Endothelial cell of umbilical vein (primary cell): ENCODE measurements at regions not wholly inside any gene's neighbourhood (a gene's known extent, or its start where the extent isn't known, plus 50 kb on each side); places are given as distances from the start of the nearest gene placed in this dataset.

Source experiments
- BruUV-seq: library from RNA; stranded (reverse); fragments of 400-500 nt; replicated peaks from 2 replicates; lab custom pipeline; 2021; lab: Mats Ljungman, UMichigan
- CTCF ChIA-PET: fragments of 300-600, 350-600 bp; sonication (Branson Sonifier 250); formaldehyde crosslinking; loops from one replicate; lab custom pipeline; 2021; ENCODE audit warnings: antibody characterized with exemption, inconsistent platforms; lab: Charles Lee
- POLR2A ChIA-PET: fragments of 300-600, 350-600 bp; sonication (Branson Sonifier 250); formaldehyde crosslinking; loops from one replicate; lab custom pipeline; 2021; ENCODE audit warnings: antibody characterized with exemption, inconsistent platforms; lab: Charles Lee
- DNase-seq: peaks from one replicate; pipeline ENCODE4 v3.0.0-alpha.2; 2011; ENCODE audit warnings: low read depth, low spot score
- FAIRE-seq: peaks from 2 replicates; lab custom pipeline; 2011; peaks lifted over from hg19 to GRCh38; lab: Jason Lieb, UNC
- H2AFZ ChIP-seq: 2 replicates; pipeline ENCODE4 v1.6.0; 2012; ENCODE audit warnings: low read depth, low read length, control low read depth, inconsistent platforms
- H3K27ac ChIP-seq: 2 replicates; pipeline ENCODE4 v1.5.1; 2011; ENCODE audit warnings: low read depth, mild to moderate bottlenecking, control low read depth, low read length, moderate library complexity; ENCODE audit not compliant: insufficient read depth
- H3K27me3 ChIP-seq, 2 experiments: 2 replicates each; pipeline versions ENCODE4 v1.6.0 to v1.6.1; 2011; ENCODE audit warnings: low read length in 2 of 2, mixed read lengths in 1 of 2; ENCODE audit not compliant: control insufficient read depth in 2 of 2, insufficient read depth in 2 of 2
- H3K36me3 ChIP-seq, 2 experiments: 2 replicates in 1 of 2; 3 replicates in 1 of 2; pipeline ENCODE4 v1.5.1; 2011; ENCODE audit warnings: low read length in 2 of 2, mild to moderate bottlenecking in 1 of 2, moderate library complexity in 1 of 2; ENCODE audit not compliant: control insufficient read depth in 2 of 2, insufficient read depth in 2 of 2; ENCODE audit errors: extremely low read depth in 1 of 2
- H3K4me1 ChIP-seq: 3 replicates; pipeline ENCODE4 v1.5.1; 2011; ENCODE audit warnings: mild to moderate bottlenecking, low read length; ENCODE audit not compliant: control insufficient read depth, insufficient read depth; ENCODE audit errors: extremely low read depth
- H3K4me2 ChIP-seq: 2 replicates; pipeline ENCODE4 v1.6.1; 2011; ENCODE audit warnings: low read length, control low read depth, mixed read lengths; ENCODE audit not compliant: insufficient read depth
- H3K4me3 ChIP-seq, 3 experiments: fragments of 200-600 bp in 1 of 3; sonication (generic), shearing (Covaris generic) in 1 of 3; replicated peaks in 1 of 3; 2 replicates each; pipeline ENCODE4 v1.5.1; 2011 to 2016; ENCODE audit warnings: control low read depth in 3 of 3, low read length in 3 of 3, mild to moderate bottlenecking in 2 of 3, inconsistent platforms in 1 of 3, low read depth in 1 of 3, moderate library complexity in 1 of 3; ENCODE audit not compliant: insufficient read depth in 1 of 3
- H3K79me2 ChIP-seq: 2 replicates; pipeline ENCODE4 v1.6.0; 2012; ENCODE audit warnings: low read length, inconsistent platforms; ENCODE audit not compliant: control insufficient read depth, insufficient read depth
- H3K9ac ChIP-seq: replicated peaks from 2 replicates; pipeline ENCODE3; 2011; ENCODE audit warnings: low read length, control low read depth; ENCODE audit not compliant: insufficient read depth; ENCODE audit errors: extremely low read depth
- H3K9me1 ChIP-seq: replicated peaks from 3 replicates; pipeline ENCODE4 v1.6.0; 2011; ENCODE audit warnings: mild to moderate bottlenecking, low read length; ENCODE audit not compliant: control insufficient read depth, insufficient read depth; ENCODE audit errors: extremely low read depth
- H3K9me3 ChIP-seq: replicated peaks from 2 replicates; pipeline ENCODE4 v1.5.1; 2012; ENCODE audit warnings: low read length, inconsistent platforms; ENCODE audit not compliant: control insufficient read depth, insufficient read depth
- H4K20me1 ChIP-seq: replicated peaks from 2 replicates; pipeline ENCODE3; 2011; ENCODE audit warnings: mild to moderate bottlenecking, low read length; ENCODE audit not compliant: control insufficient read depth, insufficient read depth; ENCODE audit errors: extremely low read depth
- CTCF ChIP-seq, 2 donors: IDR thresholded peaks; 1 replicate in 1 of 2; 2 replicates in 1 of 2; pipeline ENCODE4 v1.5.1; 2011; ENCODE audit warnings: low read length in 2 of 2, mild to moderate bottlenecking in 2 of 2, moderate library complexity in 2 of 2, control low read depth in 1 of 2, inconsistent platforms in 1 of 2, low read depth in 1 of 2; ENCODE audit not compliant: insufficient read depth in 1 of 2; ENCODE audit errors: extremely low read depth in 1 of 2
- EZH2 ChIP-seq: IDR thresholded peaks from 2 replicates; pipeline ENCODE4 v1.6.1; 2012; ENCODE audit warnings: borderline replicate concordance, low read depth, mild to moderate bottlenecking, moderate library complexity, low read length, inconsistent platforms; ENCODE audit not compliant: severe bottlenecking
- FOS ChIP-seq: IDR thresholded peaks from 2 replicates; pipeline ENCODE4 v1.6.1; 2011; ENCODE audit warnings: mild to moderate bottlenecking, low read length, moderate library complexity, borderline replicate concordance; ENCODE audit not compliant: insufficient read depth
- GATA2 ChIP-seq: IDR thresholded peaks from 2 replicates; pipeline ENCODE4 v1.7.0; 2011; ENCODE audit warnings: low read depth, mild to moderate bottlenecking, moderate library complexity, mixed read lengths, low read length; ENCODE audit not compliant: insufficient read length, insufficient read depth
- JUN ChIP-seq: IDR thresholded peaks from 2 replicates; pipeline ENCODE4 v1.6.1; 2011; ENCODE audit warnings: borderline replicate concordance, low read depth; ENCODE audit not compliant: insufficient read length, insufficient read depth
- MAX ChIP-seq: IDR thresholded peaks from 2 replicates; pipeline ENCODE4 v1.6.1; 2011; ENCODE audit not compliant: insufficient read depth, insufficient read length
- MYC ChIP-seq: IDR thresholded peaks from one replicate; pipeline ENCODE4 v1.6.1; 2011; ENCODE audit warnings: mild to moderate bottlenecking, low read depth, low read length
- POLR2A ChIP-seq: IDR thresholded peaks from 2 replicates; pipeline ENCODE4 v1.6.1; 2012; ENCODE audit warnings: low read depth, mild to moderate bottlenecking, control low read depth, low read length
- POLR2AphosphoS5 ChIP-seq: IDR thresholded peaks from 2 replicates; pipeline ENCODE4 v1.6.1; 2012; ENCODE audit warnings: low read depth, mild to moderate bottlenecking, control low read depth, low read length, moderate library complexity; ENCODE audit not compliant: insufficient read depth
- dilution Hi-C: fragments of 300-500 bp; cut with MboI; formaldehyde crosslinking; loops from one replicate; pipeline ENCODE4 v1.15.0; 2019; ENCODE audit warnings: low sequenced_read_pairs; ENCODE audit not compliant: extremely low pct_ligation_motif_present
- intact Hi-C: fragments of 100-400 bp; cut with micrococcal nuclease; formaldehyde crosslinking; loops from one replicate; pipeline ENCODE4 v1.10.0; 2022

GRCh38 chr17:27974531-27975145 lies 67.8 kb upstream of the NLK start:
- no peaks in the 10 kb centered on the region for H3K9me3 ChIP-seq
- H3K36me3 ChIP-seq: no peaks in the 10 kb centered on the region
- ChIA-PET CTCF (interaction anchor here (1.2 to 1.6 kb wide), 4 partner anchors 56 to 170 kb away, joined by 3 to 7 read pairs (median 4); partner anchors contain the start of gene LYRM9), POLR2A (no interaction called here)
- no peaks in the 10 kb centered on the region for H3K27me3 ChIP-seq
- TF ChIP-seq CTCF (IDR thresholded peaks at IDR 0.05; ENCODE audit: extremely low read depth in 1 of 2, insufficient read depth in 1 of 2, low read depth in 1 of 2, low read length in 2 of 2) (no peak), JUN (no peak), EZH2 (no peak), POLR2AphosphoS5 (no peak), MAX (no peak), MYC (no peak), POLR2A (no peak), FOS (no peak), GATA2 (no peak)
- peaks cover 20% of the 10 kb centered on the region for H3K4me1 ChIP-seq
- dilution Hi-C loops: no loop called here
- no TSS peak for BruUV-seq
- DNase-seq: no peak
- H4K20me1 ChIP-seq: no peaks in the 10 kb centered on the region
- H3K4me2 ChIP-seq: no peak overlapping the region
- H3K9ac ChIP-seq: no peak overlapping the region
- no peak overlapping the region for H3K27ac ChIP-seq
- intact Hi-C loops: no loop called here
- H3K4me3 ChIP-seq: no peak overlapping the region
- no peaks in the 10 kb centered on the region for H3K9me1 ChIP-seq
- H3K79me2 ChIP-seq: no peaks in the 10 kb centered on the region
- FAIRE-seq: no peak
- no peak overlapping the region for H2AFZ ChIP-seq
